HuH-7 (cell line): ENCODE measurements at regions not wholly inside any gene's neighbourhood (a gene's known extent, or its start where the extent isn't known, plus 50 kb on each side); places are given as distances from the start of the nearest gene placed in this dataset.
A peak's percentile ranks its signal among the peaks of the same experiment; 100 is the strongest.
"Not testable (repeated sequence)": the region's sequence is repeated elsewhere in the genome, so short reads cannot be mapped to it uniquely, and the experiment has no call there.

ENCODE experiments used
- DNase-seq: peaks from one replicate; pipeline ENCODE4 v3.0.0; 2011; ENCODE audit warnings: low spot score

- DNase-seq, result no peak
These were observed 126.6 kb downstream of the HNRNPD start for GRCh38 chr4:82247171-82247570.

DNA sequence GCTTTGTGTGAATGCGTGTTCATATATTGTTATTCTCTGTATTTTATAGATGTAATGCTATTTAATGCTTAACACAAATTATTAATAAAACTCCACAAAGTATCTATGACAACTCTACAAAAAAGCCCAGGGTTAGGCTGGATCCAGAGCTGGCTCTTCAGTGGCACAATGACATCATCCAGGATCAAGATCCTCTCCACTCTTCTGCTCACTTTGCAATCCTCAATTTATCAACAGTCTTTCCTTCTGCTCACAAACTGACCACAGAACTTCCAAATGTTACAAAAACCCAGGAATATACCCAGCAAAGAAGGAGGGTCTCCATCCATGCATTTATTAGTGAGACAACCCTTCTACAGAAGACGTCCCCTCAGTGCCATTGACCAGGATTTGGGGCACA lies 132.3 kb downstream of the HNRNPD start:
- DNase-seq, result no peak

GRCh38 chr4:82240410-82240809 lies 133.4 kb downstream of the HNRNPD start:
- no peak for DNase-seq

- not testable (repeated sequence) for DNase-seq
These were observed 136.6 kb downstream of the HNRNPD start for GRCh38 chr4:82237142-82237541.

GRCh38 chr4:82235346-82235745 lies 138.4 kb downstream of the HNRNPD start:
- DNase-seq, result no peak

- no peak for DNase-seq
These were observed 140.9 kb downstream of the HNRNPD start for GRCh38 chr4:82232891-82233290.

GRCh38 chr4:82231806-82232205 lies 142.0 kb downstream of the HNRNPD start:
- no peak for DNase-seq

GRCh38 chr4:82230306-82230705 lies 143.5 kb downstream of the HNRNPD start:
- no peak for DNase-seq

DNA sequence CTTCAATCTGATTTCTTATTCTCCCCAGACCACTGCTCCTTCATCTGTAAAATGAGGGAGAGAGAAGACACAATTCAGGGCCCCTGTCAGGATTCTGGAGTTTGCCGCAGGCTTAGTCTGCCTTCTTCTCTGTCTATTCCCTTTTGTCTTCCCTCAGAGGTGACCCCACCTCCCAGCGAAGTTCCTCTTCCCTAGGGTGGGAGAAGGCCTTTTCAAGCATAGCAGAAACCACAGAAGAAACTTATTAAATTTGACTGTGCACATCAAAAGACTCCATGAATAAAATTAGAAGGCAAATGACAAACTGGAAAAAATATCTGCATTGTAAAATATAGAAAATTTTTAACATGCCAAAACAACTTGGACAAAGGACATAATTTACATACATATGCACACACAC lies 148.8 kb downstream of the HNRNPD start:
- DNase-seq, result no peak

DNA sequence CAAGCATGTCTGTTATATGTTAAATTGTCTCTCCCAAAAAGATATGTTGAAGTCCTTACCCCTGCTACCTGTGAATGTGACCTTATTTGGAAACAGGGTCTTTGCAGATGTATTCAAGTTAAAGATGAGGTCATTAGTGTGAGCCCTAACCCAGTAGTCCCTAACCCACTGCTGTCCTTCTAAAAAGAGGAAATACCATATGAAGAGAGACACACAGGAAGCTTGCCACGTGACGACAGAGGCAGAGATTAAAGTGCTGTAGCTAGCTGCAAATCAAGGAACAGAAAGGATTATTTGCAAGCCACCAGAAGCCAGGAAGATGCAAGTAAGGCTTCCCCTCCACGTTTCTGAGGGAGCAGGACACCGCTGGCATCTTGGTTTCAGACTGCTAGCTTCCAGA lies 150.1 kb downstream of the HNRNPD start:
- DNase-seq, result no peak

GRCh38 chr4:82219346-82219745 lies 154.4 kb downstream of the HNRNPD start:
- no peak for DNase-seq

DNA sequence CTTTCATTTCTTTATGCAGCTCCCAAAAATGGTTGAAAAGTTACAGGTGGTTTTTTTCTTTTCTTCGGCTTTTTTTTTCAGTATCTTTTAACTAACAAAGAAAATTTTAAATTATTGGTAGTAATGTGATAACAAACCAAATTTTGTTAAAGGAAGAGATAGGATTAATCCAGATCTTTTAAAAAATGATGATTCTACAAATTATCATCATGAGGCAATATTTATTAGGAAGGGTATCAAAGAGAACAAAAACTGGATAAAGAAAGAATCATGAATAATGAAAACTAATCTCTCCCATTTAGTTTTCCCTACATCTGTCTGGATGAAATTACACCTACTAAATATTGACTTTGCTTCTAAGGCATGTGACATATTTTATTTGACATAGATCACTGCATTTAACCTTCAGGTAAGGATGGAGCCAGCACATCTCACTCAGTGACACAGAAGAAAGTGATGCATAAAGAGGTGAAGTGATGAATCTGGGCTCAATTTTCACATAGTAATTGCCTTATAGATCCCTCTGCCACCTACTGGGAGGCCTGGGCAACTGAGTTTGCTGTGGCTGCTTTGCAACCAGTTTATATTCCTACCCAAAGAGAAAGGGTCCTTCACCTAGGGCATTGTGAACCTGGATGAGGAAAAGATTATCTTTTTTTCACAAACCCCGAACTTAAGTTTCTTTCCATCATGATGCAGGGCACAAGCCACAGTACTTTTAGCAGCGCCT lies 155.6 kb downstream of the HNRNPD start:
- peak; percentile 4 for DNase-seq

- no peak for DNase-seq
These were observed 157.6 kb downstream of the HNRNPD start for GRCh38 chr4:82216219-82216618.

GRCh38 chr4:82215800-82216199 lies 158.0 kb downstream of the HNRNPD start:
- DNase-seq, result no peak

- no peak for DNase-seq
These were observed 158.8 kb downstream of the HNRNPD start for GRCh38 chr4:82215039-82215438.

DNA sequence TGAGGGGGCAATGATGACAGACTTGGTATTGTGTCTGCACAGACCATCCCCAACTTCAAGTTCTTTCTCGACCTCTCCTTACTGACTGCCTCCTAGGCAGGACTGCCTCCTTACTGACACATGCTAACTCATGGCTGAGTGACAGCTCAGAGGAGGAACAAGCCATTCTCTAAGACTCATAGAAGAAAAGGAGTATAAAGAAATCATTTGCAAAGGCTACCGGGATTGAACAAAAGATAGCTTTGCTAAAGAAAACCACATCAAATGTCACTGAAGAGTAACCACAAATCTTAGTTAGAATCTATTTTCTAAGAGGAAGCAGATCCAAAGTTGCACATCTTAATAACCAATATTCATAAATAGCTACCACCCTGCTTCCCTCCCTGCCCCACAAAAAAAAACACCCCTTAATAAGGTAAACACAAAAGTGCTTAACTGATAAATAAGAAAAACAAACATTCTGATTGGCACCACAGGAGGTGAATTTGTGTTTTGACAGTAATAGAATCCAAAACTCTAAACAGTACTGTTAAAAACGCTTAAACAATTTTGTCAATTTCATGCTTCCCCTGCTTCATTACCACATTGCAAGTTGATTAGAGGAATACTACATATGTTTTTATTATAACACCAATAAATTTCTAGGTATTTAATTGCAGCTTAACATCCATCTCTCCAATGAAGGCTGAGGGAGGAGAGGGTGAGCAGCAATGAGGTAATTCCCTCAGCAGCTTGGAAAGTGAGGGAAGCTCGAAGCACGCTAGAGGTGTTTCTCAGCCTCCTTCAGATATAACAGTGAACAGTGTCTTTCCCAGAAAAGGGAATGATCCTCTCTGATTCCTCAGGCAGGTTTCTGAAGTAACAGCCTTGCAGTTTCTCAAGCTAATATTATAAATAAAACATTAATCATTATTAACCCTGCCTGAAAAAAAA lies 160.0 kb downstream of the HNRNPD start:
- no peak for DNase-seq

GRCh38 chr4:82201805-82202641 lies 171.8 kb downstream of the HNRNPD start:
- DNase-seq, result peak; percentile 6

- no peak for DNase-seq
These were observed 172.5 kb downstream of the HNRNPD start for GRCh38 chr4:82201303-82201702.

DNA sequence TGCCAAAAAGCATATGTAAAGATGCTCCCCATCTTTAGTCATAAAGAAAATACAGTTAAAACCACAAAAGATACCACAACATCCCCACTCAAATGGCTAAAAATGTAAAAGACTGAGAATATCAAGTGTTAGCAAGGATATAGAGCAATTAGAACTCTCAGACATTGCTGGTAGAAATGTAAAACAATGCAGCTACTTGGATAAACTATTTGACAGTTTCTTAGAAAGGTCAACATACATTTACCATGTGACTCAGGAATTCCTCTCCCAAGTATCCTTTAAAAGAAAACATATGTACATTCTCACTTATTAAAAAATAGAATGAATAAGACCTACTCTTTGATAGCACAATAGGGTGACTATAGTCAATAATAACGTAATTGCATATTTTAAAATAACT lies 173.7 kb downstream of the HNRNPD start:
- DNase-seq, result no peak

- DNase-seq, result no peak
These were observed 179.5 kb downstream of the HNRNPD start for GRCh38 chr4:82194329-82194728.

- DNase-seq, result no peak
These were observed 181.6 kb downstream of the HNRNPD start for GRCh38 chr4:82192017-82192673.

DNA sequence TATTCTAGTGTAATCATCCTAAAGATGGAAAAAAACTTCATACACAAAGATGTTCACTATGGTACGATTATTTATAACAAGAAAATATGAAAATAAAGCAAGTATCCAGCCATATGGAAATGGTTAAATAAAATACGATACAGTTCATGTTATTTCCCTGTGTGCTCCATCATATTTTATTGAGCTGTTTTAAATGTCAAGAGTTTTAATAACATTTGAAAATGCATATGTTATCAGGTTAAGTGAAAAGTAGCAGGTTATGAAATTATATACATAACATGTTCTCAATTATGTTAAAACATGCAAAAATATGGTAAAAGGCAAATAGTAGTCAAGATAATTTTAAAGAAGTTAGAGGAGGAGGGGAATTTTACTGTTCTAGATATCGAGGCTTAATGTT lies 192.0 kb downstream of the HNRNPD start:
- DNase-seq, result no peak
